Activated effector memory CD4-positive, alpha-beta T cell treated with anti-CD3 and anti-CD28 coated beads, Interleukin-2, amount 50 U/mL, for 16 hours (primary cell): ENCODE measurements at regions not wholly inside any gene's neighbourhood (a gene's known extent, or its start where the extent isn't known, plus 50 kb on each side); places are given as distances from the start of the nearest gene placed in this dataset.

Source experiments
- DNase-seq: peaks from one replicate; pipeline ENCODE4 v3.0.0-alpha.2; 2020

DNA sequence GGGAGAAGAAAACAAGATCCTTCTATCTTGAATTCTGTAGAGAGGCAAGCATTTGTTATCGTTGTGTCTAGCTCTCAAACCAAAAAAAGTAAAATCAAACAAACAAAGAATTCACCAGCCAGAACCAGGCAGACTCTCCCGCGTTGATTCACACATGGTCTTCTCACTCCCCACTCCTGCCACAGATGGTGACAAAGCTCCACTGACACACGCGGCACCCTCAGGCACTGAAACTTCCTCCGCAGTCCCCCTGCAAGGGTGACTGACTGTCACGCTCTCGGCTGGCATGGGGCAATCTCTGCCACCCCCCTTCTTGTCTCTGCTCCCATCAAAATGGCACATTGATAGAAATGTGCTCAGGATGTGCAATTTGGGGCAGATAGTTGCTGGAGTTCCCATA lies 304.9 kb downstream of the DHX15 start:
- no peak for DNase-seq

- no peak for DNase-seq
These were observed 305.7 kb downstream of the DHX15 start for GRCh38 chr4:24278693-24279092.

DNA sequence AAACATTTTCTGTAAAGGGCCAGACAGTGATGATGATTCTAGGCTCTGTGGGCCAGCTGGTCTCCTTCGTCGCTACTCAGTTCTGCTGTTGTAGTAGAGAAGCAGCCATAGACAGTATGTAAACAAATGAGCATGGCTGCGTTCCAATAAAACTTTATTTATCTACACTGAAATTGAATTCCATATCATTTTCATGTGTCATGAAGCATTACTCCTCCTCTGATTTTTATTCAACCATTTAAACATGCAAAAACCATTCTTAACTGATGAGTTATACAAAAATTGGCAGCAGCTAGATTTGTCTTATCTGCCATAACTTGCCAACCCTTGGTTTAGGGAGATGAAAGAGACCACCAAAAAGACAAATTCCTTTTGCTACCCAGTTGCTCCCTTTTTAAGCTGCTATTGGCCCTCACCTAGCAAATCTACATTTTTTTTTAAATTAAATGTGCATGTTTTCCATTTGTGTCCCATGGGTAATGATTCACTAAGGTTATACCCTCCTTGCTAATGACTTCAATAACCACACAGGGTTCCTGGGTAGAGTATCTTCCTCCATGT lies 309.9 kb downstream of the DHX15 start:
- no peak for DNase-seq

- no peak for DNase-seq
These were observed 311.2 kb downstream of the DHX15 start for GRCh38 chr4:24273136-24273535.

- DNase-seq: no peak
These were observed 317.2 kb downstream of the DHX15 start for GRCh38 chr4:24266951-24267722.

DNA sequence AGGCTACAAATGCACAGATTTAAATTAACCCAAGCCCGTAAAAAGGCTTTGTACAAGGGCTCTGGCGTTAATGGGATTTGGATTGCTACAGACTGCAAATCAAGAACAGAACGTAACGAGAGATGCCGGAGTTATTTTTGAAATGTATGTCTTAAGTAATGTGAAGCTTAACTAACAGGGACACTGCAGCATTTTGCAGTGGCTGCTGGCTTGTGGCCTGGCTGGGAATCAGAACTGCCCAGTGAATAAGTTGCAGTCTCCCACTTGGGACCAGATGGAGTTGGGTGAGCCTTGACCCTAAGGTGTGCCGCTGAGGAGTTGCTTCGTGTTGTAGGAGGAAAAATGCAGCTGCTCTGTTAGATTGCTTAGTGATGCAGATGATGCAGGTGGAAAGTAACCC lies 318.4 kb downstream of the DHX15 start:
- no peak for DNase-seq

- no peak for DNase-seq
These were observed 321.7 kb downstream of the DHX15 start for GRCh38 chr4:24262616-24263015.

DNA sequence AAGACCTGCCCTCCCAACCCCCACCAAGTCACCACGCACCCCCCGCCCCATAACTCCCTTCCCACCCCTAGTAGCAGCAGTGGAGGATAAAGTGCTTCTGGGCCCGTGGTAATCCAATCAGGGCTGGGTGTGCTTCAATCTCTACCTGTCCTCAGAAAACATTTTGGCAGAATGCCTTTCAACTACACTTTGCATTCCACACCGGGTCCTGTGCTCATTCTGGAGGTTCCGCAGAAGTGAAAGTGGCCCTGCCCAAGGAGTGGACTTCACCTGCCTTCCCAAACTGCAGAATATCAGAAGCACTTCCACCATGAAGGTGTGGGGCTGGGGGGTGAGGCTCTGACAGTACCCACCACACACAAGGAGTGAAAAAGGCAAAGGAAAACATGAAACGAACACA lies 322.3 kb downstream of the DHX15 start:
- no peak for DNase-seq

DNA sequence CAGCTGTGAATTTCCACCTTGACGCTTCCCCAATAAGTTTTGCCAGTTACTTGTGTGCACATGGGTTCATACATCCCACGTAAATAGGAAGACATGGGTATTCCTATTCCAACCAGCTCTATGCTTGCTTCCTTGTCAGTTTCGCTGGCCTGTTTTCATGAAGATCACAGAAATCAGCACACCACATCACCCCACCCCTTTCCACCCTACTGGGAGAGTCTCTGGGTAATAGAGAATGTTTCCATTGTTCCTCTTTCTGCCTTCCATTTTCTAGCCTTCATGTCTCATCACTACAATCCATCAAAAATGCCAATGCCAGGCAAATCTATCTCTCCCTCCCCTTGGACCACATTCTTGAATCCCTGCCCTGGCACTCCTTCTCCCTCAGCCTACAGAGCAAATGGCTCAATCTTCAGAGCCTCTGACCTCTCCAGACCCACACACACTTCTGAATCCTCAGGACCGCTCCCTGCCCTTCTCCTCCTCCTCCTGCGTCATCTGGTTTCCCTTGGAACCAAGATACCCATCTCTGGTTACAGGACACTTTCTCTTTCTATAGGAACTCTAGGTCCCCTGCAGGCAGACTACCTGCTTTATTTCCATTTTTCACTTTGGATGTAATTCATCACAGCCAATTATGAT lies 323.3 kb downstream of the DHX15 start:
- DNase-seq: no peak

DNA sequence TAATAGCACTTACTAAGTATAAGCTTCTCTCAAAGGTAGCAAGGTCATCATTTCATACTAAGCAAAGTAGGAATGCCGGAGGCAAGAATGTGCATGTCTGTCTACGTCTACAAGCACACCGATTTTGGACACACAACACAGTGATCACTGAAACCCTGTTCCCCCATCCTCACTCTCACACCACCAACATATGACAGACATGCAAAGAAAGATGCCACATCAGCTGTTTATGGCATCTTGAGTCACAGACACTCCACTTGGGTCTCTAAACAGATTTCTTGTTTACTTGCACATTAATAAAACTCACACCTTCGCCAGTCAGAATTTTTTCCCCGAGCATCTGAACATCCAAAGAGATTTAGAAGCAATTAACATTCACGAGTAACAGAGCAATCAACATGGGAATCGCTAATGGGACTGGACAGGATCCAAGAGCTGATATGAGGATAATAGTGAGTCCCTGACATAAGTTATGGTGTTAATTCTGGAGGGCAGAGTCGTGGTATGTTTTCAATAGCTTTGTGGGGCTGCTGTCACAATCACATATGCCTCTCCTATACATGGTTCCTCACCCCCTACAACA lies 324.1 kb downstream of the DHX15 start:
- DNase-seq: no peak

- no peak for DNase-seq
These were observed 327.8 kb downstream of the DHX15 start for GRCh38 chr4:24256547-24256946.

DNA sequence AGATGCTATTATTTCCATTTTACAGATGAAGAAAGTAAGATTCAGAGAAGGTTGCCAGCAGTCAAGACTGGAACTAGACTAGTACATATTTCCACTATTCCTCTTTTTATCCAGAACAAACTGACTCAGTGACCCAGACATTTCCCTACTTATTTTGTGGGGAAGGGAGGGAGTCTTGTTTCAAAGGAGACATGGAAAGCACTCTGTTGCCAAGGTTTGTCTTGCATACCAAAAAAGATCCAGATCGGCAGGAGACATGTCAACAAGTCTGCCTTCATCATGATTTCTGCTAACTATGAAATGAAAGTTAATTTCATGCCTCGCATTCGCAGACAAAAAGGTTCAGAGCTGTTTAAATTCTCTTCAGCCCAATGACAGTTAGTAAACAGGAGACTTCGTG lies 328.3 kb downstream of the DHX15 start:
- no peak for DNase-seq

GRCh38 chr4:24252121-24252520 lies 332.2 kb downstream of the DHX15 start:
- DNase-seq: no peak

- DNase-seq: no peak
These were observed 332.8 kb downstream of the DHX15 start for GRCh38 chr4:24251589-24251988.

- DNase-seq: no peak
These were observed 334.4 kb downstream of the DHX15 start for GRCh38 chr4:24249972-24250371.

GRCh38 chr4:24248674-24249630 lies 335.4 kb downstream of the DHX15 start:
- no peak for DNase-seq

GRCh38 chr4:24245491-24245820 lies 338.9 kb downstream of the DHX15 start:
- DNase-seq: no peak

DNA sequence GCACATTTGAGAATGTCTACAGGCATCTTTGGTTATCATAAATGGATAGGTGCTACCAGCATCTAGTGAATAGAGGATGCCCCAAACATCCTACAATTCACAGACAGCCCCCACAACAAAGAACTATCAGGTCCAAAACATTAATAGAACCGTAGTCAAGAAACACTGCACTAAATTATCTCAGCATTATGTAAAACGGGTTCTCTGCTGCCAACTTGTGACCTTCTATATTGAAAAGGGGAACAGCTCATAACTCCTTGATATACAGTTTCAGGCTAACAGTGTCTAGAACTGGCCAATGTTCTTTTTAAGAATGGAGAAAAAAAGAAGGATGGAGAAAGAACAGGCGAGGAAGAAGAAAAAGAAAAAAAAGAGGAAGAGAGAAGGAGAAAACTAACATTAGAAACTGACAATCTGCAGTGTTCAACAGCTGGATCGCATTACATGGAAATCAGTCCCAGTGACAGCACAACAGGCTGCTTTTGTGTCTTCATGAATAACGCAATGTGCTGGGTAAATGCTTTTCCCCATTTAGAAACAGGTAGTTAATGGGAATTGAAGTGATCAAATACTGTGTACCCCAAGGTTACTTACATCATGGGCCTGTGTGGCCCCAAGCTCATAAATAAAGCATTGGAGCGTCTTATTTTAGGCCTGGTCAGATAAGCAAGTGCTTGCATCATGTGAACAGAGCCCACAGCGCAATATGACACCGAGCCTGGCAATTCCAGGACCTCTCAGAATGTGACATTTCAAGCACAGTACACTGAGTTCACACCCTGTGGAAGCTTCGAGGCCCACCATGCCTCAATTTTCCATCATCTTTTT lies 339.5 kb downstream of the DHX15 start:
- no peak for DNase-seq

- no peak for DNase-seq
These were observed 340.7 kb downstream of the DHX15 start for GRCh38 chr4:24243641-24244040.

GRCh38 chr4:24241511-24241910 lies 342.8 kb downstream of the DHX15 start:
- DNase-seq: no peak

DNA sequence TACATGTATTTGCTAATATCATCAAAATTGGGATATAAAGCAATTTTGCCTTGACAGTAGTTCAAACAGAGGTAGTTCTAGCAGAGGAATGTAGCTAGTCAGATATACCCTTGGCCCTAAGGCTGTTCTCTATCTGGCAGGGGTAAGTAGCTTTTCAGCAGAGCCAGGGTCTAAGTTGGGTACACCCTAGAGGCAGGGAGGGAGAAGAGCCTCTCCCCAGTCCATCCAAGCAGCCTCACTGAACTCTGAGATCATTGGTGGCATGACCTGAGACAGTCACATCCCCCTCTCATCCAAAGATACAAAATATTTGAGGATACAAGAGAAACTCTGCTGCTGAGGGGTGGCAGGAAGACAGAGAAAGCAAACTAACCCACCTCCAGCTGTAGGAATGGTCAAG lies 343.7 kb downstream of the DHX15 start:
- no peak for DNase-seq

GRCh38 chr4:24237709-24238108 lies 346.6 kb downstream of the DHX15 start:
- no peak for DNase-seq
